Nephron progenitor cell (in vitro differentiated cells): ENCODE measurements at regions not wholly inside any gene's neighbourhood (a gene's known extent, or its start where the extent isn't known, plus 50 kb on each side); places are given as distances from the start of the nearest gene placed in this dataset.

Experiments
- DNase-seq: peaks from one replicate; pipeline ENCODE4 v3.0.0; 2021
- H3K27ac Mint-ChIP-seq: 2 replicates; pipeline ENCODE4 v1.8.0; 2021; ENCODE audit warnings: mild to moderate bottlenecking, moderate library complexity, mixed read lengths
- H3K27me3 Mint-ChIP-seq: 2 replicates; pipeline ENCODE4 v1.8.0; 2021; ENCODE audit warnings: mild to moderate bottlenecking, low read depth, mixed read lengths; ENCODE audit not compliant: poor library complexity
- H3K36me3 Mint-ChIP-seq: 2 replicates; pipeline ENCODE4 v1.8.0; 2021; ENCODE audit warnings: low read depth, mixed read lengths
- H3K4me1 Mint-ChIP-seq: 2 replicates; pipeline ENCODE4 v1.8.0; 2021; ENCODE audit warnings: mixed read lengths
- H3K4me3 Mint-ChIP-seq: 2 replicates; pipeline ENCODE4 v1.8.0; 2021; ENCODE audit warnings: mild to moderate bottlenecking, moderate library complexity, mixed read lengths
- H3K9me3 Mint-ChIP-seq: 2 replicates; pipeline ENCODE4 v1.8.0; 2021; ENCODE audit warnings: mild to moderate bottlenecking, moderate library complexity, mixed read lengths
- TF ChIP-seq, protein P1 (sequence below): fragments of 200-600 bp; sonication (generic); IDR thresholded peaks from 2 replicates; pipeline ENCODE4 v1.5.0; 2021; ENCODE audit warnings: antibody characterized with exemption

DNA sequence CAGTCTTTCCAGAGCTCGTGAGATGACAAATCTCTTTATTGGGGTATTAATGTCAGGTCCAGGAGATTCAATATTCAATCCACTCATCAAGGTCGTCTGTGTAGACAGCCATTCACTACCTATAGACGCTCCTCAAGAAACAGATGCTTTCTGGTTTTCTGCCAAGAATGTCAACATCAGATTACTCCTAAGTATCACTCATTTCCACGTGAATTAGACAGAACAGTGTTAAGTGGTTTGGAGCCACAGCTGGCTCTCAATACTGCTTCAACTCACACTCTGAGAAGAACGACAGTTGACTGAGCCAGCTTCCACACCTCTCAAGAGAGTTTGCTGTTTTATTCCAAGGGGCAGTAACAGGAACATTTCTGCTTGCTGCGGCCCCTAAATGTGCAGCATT lies 113.5 kb upstream of the NEDD4L start:
- H3K27ac Mint-ChIP-seq: no peak overlapping the region
- H3K36me3 Mint-ChIP-seq: no peaks in the 10 kb centered on the region
- H3K27me3 Mint-ChIP-seq: peaks cover 2% of the 10 kb centered on the region
- H3K9me3 Mint-ChIP-seq: peaks cover 4% of the 10 kb centered on the region
- DNase-seq: no peak
- H3K4me3 Mint-ChIP-seq: no peak overlapping the region
- no peaks in the 10 kb centered on the region for H3K4me1 Mint-ChIP-seq
- TF ChIP-seq, protein P1, sequence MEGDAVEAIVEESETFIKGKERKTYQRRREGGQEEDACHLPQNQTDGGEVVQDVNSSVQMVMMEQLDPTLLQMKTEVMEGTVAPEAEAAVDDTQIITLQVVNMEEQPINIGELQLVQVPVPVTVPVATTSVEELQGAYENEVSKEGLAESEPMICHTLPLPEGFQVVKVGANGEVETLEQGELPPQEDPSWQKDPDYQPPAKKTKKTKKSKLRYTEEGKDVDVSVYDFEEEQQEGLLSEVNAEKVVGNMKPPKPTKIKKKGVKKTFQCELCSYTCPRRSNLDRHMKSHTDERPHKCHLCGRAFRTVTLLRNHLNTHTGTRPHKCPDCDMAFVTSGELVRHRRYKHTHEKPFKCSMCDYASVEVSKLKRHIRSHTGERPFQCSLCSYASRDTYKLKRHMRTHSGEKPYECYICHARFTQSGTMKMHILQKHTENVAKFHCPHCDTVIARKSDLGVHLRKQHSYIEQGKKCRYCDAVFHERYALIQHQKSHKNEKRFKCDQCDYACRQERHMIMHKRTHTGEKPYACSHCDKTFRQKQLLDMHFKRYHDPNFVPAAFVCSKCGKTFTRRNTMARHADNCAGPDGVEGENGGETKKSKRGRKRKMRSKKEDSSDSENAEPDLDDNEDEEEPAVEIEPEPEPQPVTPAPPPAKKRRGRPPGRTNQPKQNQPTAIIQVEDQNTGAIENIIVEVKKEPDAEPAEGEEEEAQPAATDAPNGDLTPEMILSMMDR: no peak

DNA sequence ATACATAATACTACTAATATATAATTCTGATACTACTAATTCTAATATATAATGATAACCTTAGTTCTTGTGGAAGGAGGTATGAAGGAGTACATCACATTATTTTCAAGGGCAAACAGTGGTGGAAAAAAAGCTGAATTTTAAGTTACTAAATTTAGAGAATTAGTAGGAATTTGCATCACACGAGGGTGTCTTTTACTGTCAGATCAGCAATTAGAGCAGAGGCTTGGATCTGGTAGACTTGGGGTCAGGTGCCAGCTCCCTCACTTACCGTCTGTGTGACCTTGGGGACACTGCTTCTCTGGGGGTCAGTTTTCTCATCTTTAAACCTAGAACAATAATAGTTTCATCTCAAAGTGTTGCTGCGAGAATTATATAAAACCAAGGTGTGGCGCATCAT lies 114.1 kb upstream of the NEDD4L start:
- Mint-ChIP-seq H3K4me3 (no peak overlapping the region), H3K4me1 (no peaks in the 10 kb centered on the region), H3K9me3 (peaks cover 4% of the 10 kb centered on the region), H3K36me3 (no peaks in the 10 kb centered on the region), H3K27me3 (peaks cover 2% of the 10 kb centered on the region), H3K27ac (no peak overlapping the region)
- no peak for DNase-seq
- TF ChIP-seq, protein P1: no peak

DNA sequence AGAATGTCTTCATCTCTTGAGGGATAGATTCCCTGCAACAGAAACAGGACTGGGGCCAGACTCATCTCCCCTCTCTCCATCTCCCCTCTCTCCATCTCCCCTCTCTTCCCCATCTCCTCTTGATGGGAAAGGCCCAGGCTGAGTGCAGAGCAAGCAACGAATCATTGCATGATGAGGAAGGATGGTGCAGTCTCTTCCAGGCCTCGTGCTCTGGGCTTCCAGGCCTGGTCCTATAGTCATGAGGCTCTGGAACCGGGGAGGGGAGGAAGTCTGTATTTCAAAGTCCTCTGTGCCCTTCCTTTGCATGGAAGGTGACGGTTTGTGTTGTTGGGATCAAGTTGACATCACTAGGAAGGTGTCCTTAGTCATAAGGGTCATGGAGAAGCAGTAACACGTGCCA lies 115.6 kb upstream of the NEDD4L start:
- Mint-ChIP-seq H3K36me3 (no peaks in the 10 kb centered on the region), H3K27ac (no peak overlapping the region), H3K9me3 (no peaks in the 10 kb centered on the region)

DNA sequence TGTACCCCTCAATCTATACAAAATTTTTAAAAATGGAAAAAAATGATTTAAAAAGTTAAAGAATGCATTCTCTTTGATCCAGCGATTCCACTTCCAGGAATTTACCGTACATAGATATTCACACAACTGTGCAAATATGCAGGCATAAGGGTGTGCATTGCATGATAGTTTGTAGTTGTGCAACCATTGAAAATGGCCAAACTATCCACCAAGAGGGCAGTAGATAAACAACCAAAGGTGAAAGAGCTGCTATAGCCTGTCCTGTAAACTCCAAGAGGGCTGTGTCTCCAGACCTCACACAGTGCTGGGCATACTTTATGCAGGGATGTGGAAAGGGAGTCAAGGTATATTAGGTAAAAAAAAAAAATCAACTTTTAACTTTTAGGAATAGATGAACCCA lies 116.5 kb upstream of the NEDD4L start:
- no peak overlapping the region for H3K27ac Mint-ChIP-seq
- no peak overlapping the region for H3K4me3 Mint-ChIP-seq
- TF ChIP-seq, protein P1: no peak
- H3K36me3 Mint-ChIP-seq: no peaks in the 10 kb centered on the region
- DNase-seq: no peak
- peaks cover 2% of the 10 kb centered on the region for H3K27me3 Mint-ChIP-seq
- no peaks in the 10 kb centered on the region for H3K9me3 Mint-ChIP-seq
- no peaks in the 10 kb centered on the region for H3K4me1 Mint-ChIP-seq

More for the DNA sequence above, 115.6 kb upstream of the NEDD4L start:
- no peaks in the 10 kb centered on the region for H3K4me1 Mint-ChIP-seq
- no peak for DNase-seq
- TF ChIP-seq, protein P1: no peak
- peaks cover 2% of the 10 kb centered on the region for H3K27me3 Mint-ChIP-seq
- no peak overlapping the region for H3K4me3 Mint-ChIP-seq

DNA sequence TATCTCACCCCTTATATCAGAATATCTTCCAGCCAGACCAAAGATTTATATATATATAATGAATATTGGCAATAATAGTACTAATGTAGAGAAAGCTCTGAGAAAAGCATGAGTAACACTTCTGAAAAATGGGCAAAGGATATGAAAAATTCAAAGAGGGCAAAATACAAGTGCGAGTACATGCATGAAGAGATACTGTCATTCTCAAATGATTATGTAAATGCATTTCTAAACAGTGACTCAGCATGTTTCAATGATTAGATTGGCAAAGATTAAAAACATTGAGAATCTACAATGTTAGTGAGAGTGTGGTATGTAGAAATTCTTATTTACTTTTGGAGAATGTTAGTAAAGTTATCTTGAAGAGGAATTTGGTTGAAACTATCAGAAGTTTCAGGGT lies 118.3 kb upstream of the NEDD4L start:
- DNase-seq: no peak
- no peak overlapping the region for H3K4me3 Mint-ChIP-seq
- no peaks in the 10 kb centered on the region for H3K36me3 Mint-ChIP-seq
- H3K27me3 Mint-ChIP-seq: no peaks in the 10 kb centered on the region
- H3K27ac Mint-ChIP-seq: no peak overlapping the region
- TF ChIP-seq, protein P1: no peak
- no peaks in the 10 kb centered on the region for H3K9me3 Mint-ChIP-seq
- H3K4me1 Mint-ChIP-seq: no peaks in the 10 kb centered on the region

DNA sequence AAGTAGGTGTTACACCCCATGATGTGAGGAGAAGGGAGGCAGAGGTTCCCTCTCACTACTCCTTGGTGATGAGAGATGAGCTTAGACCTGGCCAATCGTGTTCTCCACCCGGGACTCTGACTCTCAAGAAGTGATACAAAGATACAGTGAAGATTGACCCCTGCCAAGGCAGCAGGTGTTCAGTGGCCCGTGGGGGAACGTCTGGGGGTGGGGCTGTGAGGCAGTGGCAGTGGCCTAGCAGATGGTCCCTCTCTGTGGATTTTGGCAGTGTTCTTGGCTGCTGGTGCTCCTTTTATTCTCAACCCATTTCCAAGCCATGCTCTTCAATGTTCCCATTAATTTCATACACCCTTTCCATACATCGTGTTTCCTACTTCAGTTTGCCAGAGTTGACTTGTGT lies 120.4 kb upstream of the NEDD4L start:
- Mint-ChIP-seq H3K4me3 (no peak overlapping the region), H3K27ac (no peak overlapping the region), H3K36me3 (no peaks in the 10 kb centered on the region), H3K27me3 (no peaks in the 10 kb centered on the region), H3K4me1 (no peaks in the 10 kb centered on the region), H3K9me3 (no peaks in the 10 kb centered on the region)
- TF ChIP-seq, protein P1: no peak
- no peak for DNase-seq
